PFSK-1 (cell line): ENCODE measurements at regions not wholly inside any gene's neighbourhood (a gene's known extent, or its start where the extent isn't known, plus 50 kb on each side); places are given as distances from the start of the nearest gene placed in this dataset.

Source experiments
- POLR2AphosphoS5 ChIP-seq: IDR thresholded peaks from 2 replicates; pipeline ENCODE4 v1.6.1; 2012; ENCODE audit warnings: low read depth, mild to moderate bottlenecking, control low read depth, low read length, moderate library complexity
- REST ChIP-seq, 2 experiments: IDR thresholded peaks; 2 replicates each; pipeline versions ENCODE4 v1.6.1 to v1.8.0; 2011 to 2012; ENCODE audit warnings: low read depth in 2 of 2, low read length in 2 of 2, control low read depth in 1 of 2, inconsistent platforms in 1 of 2, mild to moderate bottlenecking in 1 of 2, moderate library complexity in 1 of 2; ENCODE audit not compliant: insufficient read depth in 1 of 2
- SIN3A ChIP-seq: IDR thresholded peaks from 2 replicates; pipeline ENCODE4 v1.6.1; 2012; ENCODE audit warnings: mild to moderate bottlenecking, low read length, moderate library complexity, borderline replicate concordance; ENCODE audit not compliant: insufficient read depth
- TAF1 ChIP-seq: IDR thresholded peaks from 2 replicates; pipeline ENCODE4 v1.6.1; 2012; ENCODE audit warnings: low read length, control low read depth, borderline replicate concordance; ENCODE audit not compliant: insufficient read depth

- no peak for TF ChIP-seq SIN3A
- TF ChIP-seq POLR2AphosphoS5, result no peak
- TF ChIP-seq REST (IDR thresholded peaks at IDR 0.05; ENCODE audit: insufficient read depth in 1 of 2, low read depth in 2 of 2, low read length in 2 of 2), result no peak
- TF ChIP-seq TAF1, result no peak
These were observed 162.0 kb upstream of the ZP4 start for GRCh38 chr1:238052496-238053266.
